MM.1S (cell line): ENCODE measurements at regions not wholly inside any gene's neighbourhood (a gene's known extent, or its start where the extent isn't known, plus 50 kb on each side); places are given as distances from the start of the nearest gene placed in this dataset.

Experiments
- DNase-seq: peaks from one replicate; pipeline ENCODE4 v3.0.0-alpha.2; 2015
- H2AFZ ChIP-seq: fragments of 300-600 bp; sonication (generic); 2 replicates; pipeline ENCODE4 v1.6.0; 2016; ENCODE audit warnings: antibody characterized with exemption, low read length
- H3F3A ChIP-seq: fragments of 300-600 bp; sonication (generic); 2 replicates; pipeline ENCODE4 v1.6.1; 2016; ENCODE audit warnings: mild to moderate bottlenecking, antibody characterized with exemption, low read length, moderate library complexity, mixed read lengths; ENCODE audit not compliant: insufficient read depth
- H3K27ac ChIP-seq: fragments of 300-600 bp; sonication (generic); 2 replicates; pipeline ENCODE4 v1.5.1; 2016; ENCODE audit warnings: mild to moderate bottlenecking, low read length
- H3K27me3 ChIP-seq: fragments of 300-600 bp; sonication (generic); replicated peaks from 2 replicates; pipeline ENCODE4 v1.6.0; 2016; ENCODE audit warnings: low read length; ENCODE audit not compliant: insufficient read depth
- H3K36me3 ChIP-seq: fragments of 300-600 bp; sonication (generic); replicated peaks from 2 replicates; pipeline ENCODE4 v1.6.1; 2016; ENCODE audit warnings: mild to moderate bottlenecking, low read length, mixed read lengths; ENCODE audit not compliant: insufficient read depth
- H3K4me1 ChIP-seq: fragments of 300-600 bp; sonication (generic); 2 replicates; pipeline ENCODE4 v1.6.1; 2016; ENCODE audit warnings: low read length, mixed read lengths
- H3K4me2 ChIP-seq: fragments of 300-600 bp; sonication (generic); 2 replicates; pipeline ENCODE4 v1.6.0; 2016; ENCODE audit warnings: low read depth, low read length
- H3K4me3 ChIP-seq: fragments of 300-600 bp; sonication (generic); 2 replicates; pipeline ENCODE4 v1.5.1; 2016; ENCODE audit warnings: low read length, mixed read lengths
- H3K79me2 ChIP-seq: fragments of 300-600 bp; sonication (generic); 2 replicates; pipeline ENCODE4 v1.6.1; 2016; ENCODE audit warnings: mixed run types, low read length, mixed read lengths
- H3K9ac ChIP-seq: fragments of 300-600 bp; sonication (generic); 2 replicates; pipeline ENCODE4 v1.6.1; 2016; ENCODE audit warnings: low read length, mixed read lengths
- H3K9me2 ChIP-seq: fragments of 300-600 bp; sonication (generic); replicated peaks from 2 replicates; pipeline ENCODE4 v1.6.1; 2016; ENCODE audit warnings: mild to moderate bottlenecking, low read length, mixed read lengths; ENCODE audit not compliant: insufficient read depth
- H3K9me3 ChIP-seq: fragments of 300-600 bp; sonication (generic); replicated peaks from 2 replicates; pipeline ENCODE4 v1.6.1; 2016; ENCODE audit warnings: mild to moderate bottlenecking, low read length, mixed read lengths; ENCODE audit not compliant: insufficient read depth
- H4K20me1 ChIP-seq: fragments of 300-600 bp; sonication (generic); 2 replicates; pipeline ENCODE4 v1.6.1; 2016; ENCODE audit warnings: mild to moderate bottlenecking, low read length, moderate library complexity, mixed read lengths; ENCODE audit not compliant: insufficient read depth
- CTCF ChIP-seq: fragments of 300-600 bp; sonication (generic); IDR thresholded peaks from 2 replicates; pipeline ENCODE4 v1.5.1; 2016; ENCODE audit warnings: antibody characterized with exemption, low read length, mixed read lengths
- EZH2 ChIP-seq: fragments of 300-600 bp; sonication (generic); optimal IDR thresholded peaks from 2 replicates; pipeline ENCODE3; 2017; ENCODE audit warnings: low read depth, mild to moderate bottlenecking, antibody characterized with exemption, low read length, mixed read lengths
- EZH2phosphoT487 ChIP-seq: fragments of 300-600 bp; sonication (generic); IDR thresholded peaks from 2 replicates; pipeline ENCODE4 v1.6.1; 2018; ENCODE audit warnings: antibody characterized with exemption, low read length

- no peaks in the 10 kb centered on the region for H3K36me3 ChIP-seq
- H3K9me2 ChIP-seq, result no peaks in the 10 kb centered on the region
Observed at GRCh38 chr14:34270361-34270760, 191.7 kb downstream of the SPTSSA start.

GRCh38 chr14:34266344-34266743 lies 195.7 kb downstream of the SPTSSA start:
- Histone ChIP-seq H2AFZ (no peak overlapping the region), H3K27ac (no peak overlapping the region), H3K4me3 (no peak overlapping the region), H3K9me2 (no peaks in the 10 kb centered on the region), H3K4me2 (no peak overlapping the region), H3K4me1 (no peaks in the 10 kb centered on the region), H3K9ac (no peak overlapping the region), H3K27me3 (no peaks in the 10 kb centered on the region), H3K9me3 (no peaks in the 10 kb centered on the region), H3K79me2 (no peaks in the 10 kb centered on the region), H4K20me1 (no peaks in the 10 kb centered on the region), H3F3A (no peaks in the 10 kb centered on the region), H3K36me3 (no peaks in the 10 kb centered on the region)
- TF ChIP-seq EZH2, result no peak
- no peak for TF ChIP-seq CTCF
- TF ChIP-seq EZH2phosphoT487, result no peak
- DNase-seq, result no peak

More at GRCh38 chr14:34270361-34270760, 191.7 kb downstream of the SPTSSA start:
- no peak for DNase-seq
- H3F3A ChIP-seq, result no peaks in the 10 kb centered on the region
- H3K79me2 ChIP-seq, result no peaks in the 10 kb centered on the region
- TF ChIP-seq CTCF (no peak), EZH2phosphoT487 (no peak), EZH2 (no peak)
- H3K27me3 ChIP-seq, result no peaks in the 10 kb centered on the region
- H3K4me1 ChIP-seq, result no peaks in the 10 kb centered on the region
- no peak overlapping the region for H3K9ac ChIP-seq
- no peak overlapping the region for H2AFZ ChIP-seq
- H3K4me3 ChIP-seq, result no peak overlapping the region
- H3K9me3 ChIP-seq, result no peaks in the 10 kb centered on the region
- no peaks in the 10 kb centered on the region for H4K20me1 ChIP-seq
- no peak overlapping the region for H3K4me2 ChIP-seq
- no peak overlapping the region for H3K27ac ChIP-seq

- H3K9me3 ChIP-seq, result no peaks in the 10 kb centered on the region
- no peak overlapping the region for H3K9ac ChIP-seq
- H3K36me3 ChIP-seq, result no peaks in the 10 kb centered on the region
- no peak overlapping the region for H2AFZ ChIP-seq
- no peak for DNase-seq
- H3F3A ChIP-seq, result no peaks in the 10 kb centered on the region
- TF ChIP-seq CTCF, result no peak
- TF ChIP-seq EZH2, result no peak
- TF ChIP-seq EZH2phosphoT487, result no peak
- no peak overlapping the region for H3K27ac ChIP-seq
- H3K27me3 ChIP-seq, result no peaks in the 10 kb centered on the region
- H3K4me3 ChIP-seq, result no peak overlapping the region
- H3K4me1 ChIP-seq, result no peaks in the 10 kb centered on the region
- no peaks in the 10 kb centered on the region for H3K9me2 ChIP-seq
- no peaks in the 10 kb centered on the region for H3K79me2 ChIP-seq
- no peaks in the 10 kb centered on the region for H4K20me1 ChIP-seq
- no peak overlapping the region for H3K4me2 ChIP-seq
Observed at GRCh38 chr14:34262127-34262910, 199.7 kb downstream of the SPTSSA start.
